GM23338 (cell line): ENCODE measurements at regions not wholly inside any gene's neighbourhood (a gene's known extent, or its start where the extent isn't known, plus 50 kb on each side); places are given as distances from the start of the nearest gene placed in this dataset.

Experiments used
- ATAC-seq: fragments of 200-7000 bp; cut with Tn5 transposase; 3 replicates; pipeline ENCODE4 v1.9.1; 2020
- DNase-seq: peaks from one replicate; pipeline ENCODE4 v3.0.0-alpha.2; 2015; ENCODE audit warnings: low spot score
- H2AFZ ChIP-seq: fragments of 200-600 bp; sonication (generic); 2 replicates; pipeline ENCODE4 v1.8.0; 2016; ENCODE audit warnings: antibody characterized with exemption, mild to moderate bottlenecking, moderate library complexity
- H3F3A ChIP-seq: fragments of 200-600 bp; sonication (generic); replicated peaks from 2 replicates; pipeline ENCODE4 v1.8.0; 2017; ENCODE audit warnings: antibody characterized with exemption, mixed run types, low read depth
- H3K27ac ChIP-seq: fragments of 200-600 bp; sonication (generic); 2 replicates; pipeline ENCODE4 v1.6.1; 2016; ENCODE audit warnings: low read depth
- H3K27me3 ChIP-seq: fragments of 200-600 bp; sonication (generic); 2 replicates; pipeline ENCODE4 v1.8.0; 2016; ENCODE audit warnings: mild to moderate bottlenecking, mixed run types, moderate library complexity; ENCODE audit not compliant: insufficient read depth
- H3K36me3 ChIP-seq: fragments of 200-600 bp; sonication (generic); 2 replicates; pipeline ENCODE4 v1.8.0; 2016; ENCODE audit warnings: mild to moderate bottlenecking; ENCODE audit not compliant: insufficient read depth
- H3K4me1 ChIP-seq: fragments of 200-600 bp; sonication (generic); 2 replicates; pipeline ENCODE4 v1.8.0; 2016; ENCODE audit warnings: mild to moderate bottlenecking, moderate library complexity; ENCODE audit not compliant: insufficient read depth
- H3K4me2 ChIP-seq: fragments of 200-600 bp; sonication (generic); 2 replicates; pipeline ENCODE4 v1.7.1; 2017; ENCODE audit warnings: mixed run types
- H3K4me3 ChIP-seq: fragments of 200-600 bp; sonication (generic); 2 replicates; pipeline ENCODE4 v1.6.1; 2016; ENCODE audit warnings: mixed run types
- H3K79me2 ChIP-seq: fragments of 200-600 bp; sonication (generic); replicated peaks from 2 replicates; pipeline ENCODE4 v1.8.0; 2017; ENCODE audit warnings: mild to moderate bottlenecking; ENCODE audit not compliant: insufficient read depth
- H3K9me2 ChIP-seq: fragments of 200-600 bp; sonication (generic); 2 replicates; pipeline ENCODE4 v1.8.0; 2017; ENCODE audit not compliant: insufficient read depth
- H4K20me1 ChIP-seq: fragments of 200-600 bp; sonication (generic); replicated peaks from 2 replicates; pipeline ENCODE4 v1.8.0; 2017; ENCODE audit warnings: mild to moderate bottlenecking; ENCODE audit not compliant: insufficient read depth
- H3K27ac Mint-ChIP-seq: 2 replicates; pipeline ENCODE4 v1.8.0; 2020; ENCODE audit warnings: inconsistent platforms, mild to moderate bottlenecking, moderate library complexity, mixed read lengths
- H3K27me3 Mint-ChIP-seq: 3 replicates; pipeline ENCODE4 v1.8.0; 2022; ENCODE audit warnings: low read depth, mild to moderate bottlenecking, moderate library complexity, mixed read lengths, inconsistent platforms; ENCODE audit not compliant: insufficient read depth, poor library complexity
- H3K36me3 Mint-ChIP-seq: 3 replicates; pipeline ENCODE4 v1.8.0; 2021; ENCODE audit warnings: low read depth, mild to moderate bottlenecking, inconsistent platforms, moderate library complexity, mixed read lengths
- H3K4me1 Mint-ChIP-seq: 3 replicates; pipeline ENCODE4 v1.8.0; 2020; ENCODE audit warnings: mild to moderate bottlenecking, inconsistent platforms, mixed read lengths
- H3K4me3 Mint-ChIP-seq: 3 replicates; pipeline ENCODE4 v1.8.0; 2021; ENCODE audit warnings: moderate library complexity, mild to moderate bottlenecking, inconsistent platforms, mixed read lengths
- H3K9me3 Mint-ChIP-seq: 3 replicates; pipeline ENCODE4 v1.8.0; 2020; ENCODE audit warnings: moderate library complexity, mild to moderate bottlenecking, inconsistent platforms, mixed read lengths
- CREB1 ChIP-seq: fragments of 250-450 bp; sonication (Bioruptor Pico); IDR thresholded peaks from 2 replicates; pipeline ENCODE4 v1.5.0; 2020; ENCODE audit warnings: low read depth, mild to moderate bottlenecking, moderate library complexity
- CTCF ChIP-seq, 2 experiments: fragments of 200-600 bp in 1 of 2; sonication (generic) in 1 of 2; conservative IDR thresholded peaks; 2 replicates each; pipeline versions ENCODE4 v1.5.1 to v1.6.1; 2016 to 2017; ENCODE audit warnings: antibody characterized with exemption in 2 of 2, low read depth in 2 of 2, mild to moderate bottlenecking in 2 of 2, moderate library complexity in 1 of 2
- ETS1 ChIP-seq: IDR thresholded peaks from 2 replicates; pipeline ENCODE4 v1.6.1; 2016; ENCODE audit warnings: antibody characterized with exemption
- EZH2 ChIP-seq: fragments of 200-600 bp; sonication (generic); IDR thresholded peaks from one replicate; pipeline ENCODE4 v1.8.0; 2017; ENCODE audit warnings: antibody characterized with exemption, mild to moderate bottlenecking, low read depth; ENCODE audit not compliant: unreplicated experiment
- EZH2phosphoT487 ChIP-seq: fragments of 200-600 bp; sonication (generic); IDR thresholded peaks from one replicate; pipeline ENCODE4 v1.8.1; 2018; ENCODE audit warnings: antibody characterized with exemption; ENCODE audit not compliant: unreplicated experiment
- NANOG ChIP-seq: IDR thresholded peaks from 2 replicates; pipeline ENCODE4 v1.6.1; 2016; ENCODE audit warnings: antibody characterized with exemption, borderline replicate concordance
- POLR2AphosphoS5 ChIP-seq: IDR thresholded peaks from 2 replicates; pipeline ENCODE4 v1.6.1; 2016; ENCODE audit warnings: antibody characterized with exemption, low read depth
- REST ChIP-seq: IDR thresholded peaks from one replicate; pipeline ENCODE4 v1.6.1; 2018; ENCODE audit warnings: antibody characterized with exemption; ENCODE audit not compliant: unreplicated experiment
- STAT1 ChIP-seq: IDR thresholded peaks from one replicate; pipeline ENCODE4 v1.6.1; 2016; ENCODE audit warnings: antibody characterized with exemption; ENCODE audit not compliant: unreplicated experiment
- ZNF114 ChIP-seq: fragments of 250-450 bp; sonication (Bioruptor Pico); IDR thresholded peaks from 2 replicates; pipeline ENCODE4 v1.5.0; 2020; ENCODE audit warnings: mild to moderate bottlenecking, moderate library complexity
- ZNF331 ChIP-seq: fragments of 250-450 bp; sonication (Bioruptor Pico); IDR thresholded peaks from 2 replicates; pipeline ENCODE4 v1.5.0; 2020; ENCODE audit warnings: low read depth, mild to moderate bottlenecking, moderate library complexity
- ZNF462 ChIP-seq: fragments of 250-450 bp; sonication (Bioruptor Pico); IDR thresholded peaks from 2 replicates; pipeline ENCODE4 v1.5.0; 2020; ENCODE audit warnings: mild to moderate bottlenecking, moderate library complexity

GRCh38 chr6:21986703-21987102 lies 310.1 kb downstream of the PRL start (continued):
- TF ChIP-seq ZNF462 (no peak), REST (no peak), CREB1 (no peak)

GRCh38 chr6:21987501-21987957 lies 309.3 kb downstream of the PRL start:
- no peak overlapping the region for H2AFZ ChIP-seq
- Mint-ChIP-seq H3K9me3 (no peaks in the 10 kb centered on the region), H3K27ac (no peak overlapping the region), H3K36me3 (peaks cover 12% of the 10 kb centered on the region; the same call in 2 of the 3 replicates), H3K27me3 (no peaks in the 10 kb centered on the region), H3K4me1 (peaks cover 13% of the 10 kb centered on the region), H3K4me3 (no peak overlapping the region)
- no peaks in the 10 kb centered on the region for H3K4me1 ChIP-seq
- H3K9me2 ChIP-seq: no peaks in the 10 kb centered on the region
- no peak overlapping the region for H3K4me2 ChIP-seq
- 0 out of 2 replicates have a peak, but pooled peaks cover 5% of the 10 kb centered on the region for H4K20me1 ChIP-seq
- ATAC-seq: peak; percentile 77
- H3K27ac ChIP-seq: no peak overlapping the region
- peak; percentile 66 for DNase-seq
- peaks cover 36% of the 10 kb centered on the region for H3K79me2 ChIP-seq
- H3K27me3 ChIP-seq: no peaks in the 10 kb centered on the region
- H3F3A ChIP-seq: no peaks in the 10 kb centered on the region
- no peak overlapping the region for H3K4me3 ChIP-seq
- no peaks in the 10 kb centered on the region; the same call in 1 of the 2 replicates for H3K36me3 ChIP-seq
- no peak for TF ChIP-seq ZNF114 (CRISPR knock-in tag)
- no peak for TF ChIP-seq CREB1
- TF ChIP-seq ZNF331 (CRISPR knock-in tag): no peak
- no peak for TF ChIP-seq CTCF (conservative IDR thresholded peaks at IDR 0.05; ENCODE audit: low read depth in 2 of 2)
- TF ChIP-seq POLR2AphosphoS5: no peak
- TF ChIP-seq NANOG: no peak
- TF ChIP-seq STAT1: no peak
- TF ChIP-seq EZH2: no peak
- no peak for TF ChIP-seq EZH2phosphoT487
- TF ChIP-seq ETS1: no peak
